H7 (cell line): ENCODE measurements at regions not wholly inside any gene's neighbourhood (a gene's known extent, or its start where the extent isn't known, plus 50 kb on each side); places are given as distances from the start of the nearest gene placed in this dataset.

ENCODE experiments used
- DNase-seq: peaks from one replicate; pipeline ENCODE4 v3.0.0; 2012
- H3K27me3 ChIP-seq: 2 replicates; pipeline ENCODE4 v1.6.0; 2011; ENCODE audit warnings: mild to moderate bottlenecking, low read length; ENCODE audit not compliant: control insufficient read depth, insufficient read depth
- H3K36me3 ChIP-seq: replicated peaks from 2 replicates; pipeline ENCODE4 v1.5.1; 2011; ENCODE audit warnings: low read length; ENCODE audit not compliant: control insufficient read depth, insufficient read depth
- H3K4me3 ChIP-seq: 2 replicates; pipeline ENCODE4 v1.5.1; 2011; ENCODE audit warnings: low read depth, mild to moderate bottlenecking, control low read depth, low read length, moderate library complexity; ENCODE audit not compliant: insufficient read depth

GRCh38 chr1:163528710-163529348 lies 207.1 kb downstream of the NUF2 start:
- H3K27me3 ChIP-seq = no peaks in the 10 kb centered on the region
- DNase-seq = no peak
- no peaks in the 10 kb centered on the region for H3K36me3 ChIP-seq
- H3K4me3 ChIP-seq = no peak overlapping the region

GRCh38 chr1:163531345-163531744 lies 209.6 kb downstream of the NUF2 start:
- Histone ChIP-seq H3K27me3 (no peaks in the 10 kb centered on the region), H3K4me3 (no peak overlapping the region), H3K36me3 (no peaks in the 10 kb centered on the region)
- DNase-seq = no peak

- H3K36me3 ChIP-seq = no peaks in the 10 kb centered on the region
- no peaks in the 10 kb centered on the region for H3K27me3 ChIP-seq
- no peak overlapping the region for H3K4me3 ChIP-seq
Observed at GRCh38 chr1:163535401-163535800, 213.6 kb downstream of the NUF2 start.

GRCh38 chr1:163535807-163536206 lies 214.1 kb downstream of the NUF2 start:
- DNase-seq = no peak
- no peak overlapping the region for H3K4me3 ChIP-seq
- H3K36me3 ChIP-seq = no peaks in the 10 kb centered on the region

More at GRCh38 chr1:163535401-163535800, 213.6 kb downstream of the NUF2 start:
- no peak for DNase-seq

GRCh38 chr1:163537809-163538208 lies 216.1 kb downstream of the NUF2 start:
- Histone ChIP-seq H3K36me3 (no peaks in the 10 kb centered on the region), H3K27me3 (no peaks in the 10 kb centered on the region), H3K4me3 (no peak overlapping the region)
- DNase-seq = no peak

More at GRCh38 chr1:163535807-163536206, 214.1 kb downstream of the NUF2 start:
- no peaks in the 10 kb centered on the region for H3K27me3 ChIP-seq

GRCh38 chr1:163538667-163539066 lies 216.9 kb downstream of the NUF2 start:
- Histone ChIP-seq H3K36me3 (no peaks in the 10 kb centered on the region), H3K27me3 (no peaks in the 10 kb centered on the region), H3K4me3 (no peak overlapping the region)
- no peak for DNase-seq

- H3K27me3 ChIP-seq = no peaks in the 10 kb centered on the region
- no peak overlapping the region for H3K4me3 ChIP-seq
- DNase-seq = no peak
- H3K36me3 ChIP-seq = no peaks in the 10 kb centered on the region
Observed at GRCh38 chr1:163540727-163541126, 219.0 kb downstream of the NUF2 start.

- H3K36me3 ChIP-seq = no peaks in the 10 kb centered on the region
- H3K27me3 ChIP-seq = no peaks in the 10 kb centered on the region
- no peak for DNase-seq
- no peak overlapping the region for H3K4me3 ChIP-seq
Observed at GRCh38 chr1:163544441-163544840, 222.7 kb downstream of the NUF2 start.

GRCh38 chr1:163558162-163558561 lies 236.4 kb downstream of the NUF2 start:
- Histone ChIP-seq H3K4me3 (no peak overlapping the region), H3K36me3 (no peaks in the 10 kb centered on the region)
- no peak for DNase-seq

GRCh38 chr1:163561580-163562295 lies 240.0 kb downstream of the NUF2 start:
- DNase-seq = peak; percentile 45
- Histone ChIP-seq H3K4me3 (no peak overlapping the region), H3K27me3 (peaks cover 2% of the 10 kb centered on the region; the same call in 1 of the 2 replicates), H3K36me3 (no peaks in the 10 kb centered on the region)

More at GRCh38 chr1:163558162-163558561, 236.4 kb downstream of the NUF2 start:
- peaks cover 2% of the 10 kb centered on the region; the same call in 1 of the 2 replicates for H3K27me3 ChIP-seq

GRCh38 chr1:163562355-163562754 lies 240.6 kb downstream of the NUF2 start:
- no peak overlapping the region for H3K4me3 ChIP-seq
- H3K27me3 ChIP-seq = peaks cover 2% of the 10 kb centered on the region; the same call in 1 of the 2 replicates
- no peak for DNase-seq
- H3K36me3 ChIP-seq = no peaks in the 10 kb centered on the region

- H3K36me3 ChIP-seq = no peaks in the 10 kb centered on the region
- no peak for DNase-seq
Observed at GRCh38 chr1:163565166-163565565, 243.4 kb downstream of the NUF2 start.

GRCh38 chr1:163570071-163570470 lies 248.3 kb downstream of the NUF2 start:
- Histone ChIP-seq H3K4me3 (no peak overlapping the region), H3K36me3 (no peaks in the 10 kb centered on the region), H3K27me3 (no peaks in the 10 kb centered on the region; the same call in 1 of the 2 replicates)
- no peak for DNase-seq

More at GRCh38 chr1:163565166-163565565, 243.4 kb downstream of the NUF2 start:
- no peaks in the 10 kb centered on the region for H3K27me3 ChIP-seq
- no peak overlapping the region for H3K4me3 ChIP-seq

GRCh38 chr1:163571950-163572349 lies 250.2 kb downstream of the NUF2 start:
- Histone ChIP-seq H3K4me3 (no peak overlapping the region), H3K27me3 (no peaks in the 10 kb centered on the region; the same call in 1 of the 2 replicates), H3K36me3 (no peaks in the 10 kb centered on the region)
- no peak for DNase-seq

- no peak overlapping the region for H3K4me3 ChIP-seq
- no peaks in the 10 kb centered on the region for H3K36me3 ChIP-seq
- no peak for DNase-seq
- H3K27me3 ChIP-seq = no peaks in the 10 kb centered on the region; the same call in 1 of the 2 replicates
Observed at GRCh38 chr1:163574119-163574518, 252.4 kb downstream of the NUF2 start.
